ENCODE measurements at regions not wholly inside any gene's neighbourhood (a gene's known extent, or its start where the extent isn't known, plus 50 kb on each side); places are given as distances from the start of the nearest gene placed in this dataset.
"Not testable (repeated sequence)": the region's sequence is repeated elsewhere in the genome, so short reads cannot be mapped to it uniquely, and the experiment has no call there.

- no peak for DNase-seq
Measured at GRCh38 chr3:178088963-178089362, 447.3 kb upstream of the KCNMB2 start.

GRCh38 chr3:178090899-178091298 is 445.3 kb upstream of the KCNMB2 start:
- no peak for DNase-seq

- DNase-seq = no peak
Measured at GRCh38 chr3:178095522-178095921, 440.7 kb upstream of the KCNMB2 start.

GRCh38 chr3:178096955-178097354 is 439.3 kb upstream of the KCNMB2 start:
- DNase-seq = no peak

- DNase-seq = peak; percentile 94
Measured at GRCh38 chr3:178097576-178097975, 438.7 kb upstream of the KCNMB2 start.

GRCh38 chr3:178099274-178099673 is 437.0 kb upstream of the KCNMB2 start:
- DNase-seq = no peak

- no peak for DNase-seq
Measured at GRCh38 chr3:178099862-178100261, 436.4 kb upstream of the KCNMB2 start.

GRCh38 chr3:178100908-178101307 is 435.3 kb upstream of the KCNMB2 start:
- DNase-seq = peak; percentile 35

- DNase-seq = no peak
Measured at GRCh38 chr3:178103140-178103539, 433.1 kb upstream of the KCNMB2 start.

- DNase-seq = no peak
Measured at GRCh38 chr3:178107804-178108203, 428.4 kb upstream of the KCNMB2 start.

- DNase-seq = peak; percentile 47
Measured at GRCh38 chr3:178109691-178110090, 426.5 kb upstream of the KCNMB2 start.

- DNase-seq = no peak
Measured at GRCh38 chr3:178112134-178112533, 424.1 kb upstream of the KCNMB2 start.

- not testable (repeated sequence) for DNase-seq
Measured at GRCh38 chr3:178112552-178112951, 423.7 kb upstream of the KCNMB2 start.

- no peak for DNase-seq
Measured at GRCh38 chr3:178117641-178118040, 418.6 kb upstream of the KCNMB2 start.

- DNase-seq = peak; percentile 54
Measured at GRCh38 chr3:178119608-178120295, 416.5 kb upstream of the KCNMB2 start.

- DNase-seq = no peak
Measured at GRCh38 chr3:178120367-178120766, 415.9 kb upstream of the KCNMB2 start.

GRCh38 chr3:178126686-178127085 is 409.6 kb upstream of the KCNMB2 start:
- DNase-seq = no peak

GRCh38 chr3:178127221-178127620 is 409.0 kb upstream of the KCNMB2 start:
- DNase-seq = no peak

- DNase-seq = no peak
Measured at GRCh38 chr3:178129109-178129508, 407.1 kb upstream of the KCNMB2 start.

- DNase-seq = peak; percentile 37
Measured at GRCh38 chr3:178131801-178132200, 404.4 kb upstream of the KCNMB2 start.

GRCh38 chr3:178137206-178137605 is 399.0 kb upstream of the KCNMB2 start:
- no peak for DNase-seq

- DNase-seq = no peak
Measured at GRCh38 chr3:178137831-178138230, 398.4 kb upstream of the KCNMB2 start.

GRCh38 chr3:178139116-178139515 is 397.1 kb upstream of the KCNMB2 start:
- no peak for DNase-seq

GRCh38 chr3:178140531-178141304 is 395.5 kb upstream of the KCNMB2 start:
- no peak for DNase-seq

GRCh38 chr3:178141305-178141684 is 394.9 kb upstream of the KCNMB2 start:
- DNase-seq = not testable (repeated sequence)
